ENCODE measurements at regions not wholly inside any gene's neighbourhood (a gene's known extent, or its start where the extent isn't known, plus 50 kb on each side); places are given as distances from the start of the nearest gene placed in this dataset.

DNA sequence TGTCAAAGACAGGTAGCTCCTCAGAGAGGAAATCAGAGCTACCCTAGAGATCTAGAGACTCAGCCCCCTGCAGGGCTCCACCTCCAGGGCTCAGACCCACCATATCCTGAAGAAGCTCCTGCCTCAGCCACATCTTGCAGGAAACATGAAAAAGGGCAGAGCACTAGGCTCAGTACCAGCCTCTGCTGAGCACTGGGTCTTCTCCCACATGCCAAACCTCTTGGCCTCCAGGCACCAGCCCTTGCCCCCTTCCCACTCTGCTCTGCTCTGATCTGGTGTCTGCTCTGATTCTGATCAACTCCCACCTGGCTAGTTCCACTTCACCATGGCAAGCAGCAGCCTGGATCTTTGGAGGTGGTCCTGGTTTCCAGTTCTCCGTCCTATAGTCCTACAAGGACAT lies 114.3 kb upstream of the SLC66A3 start:
- H3K4me1 ChIP-seq (ENCODE audit: control insufficient read depth in 1 of 2, insufficient read depth in 2 of 2, low read length in 2 of 2) = no peaks in the 10 kb centered on the region
- no peak overlapping the region for H3K4me3 ChIP-seq (ENCODE audit: low read depth in 1 of 2, low read length in 2 of 2)
- peaks cover 4 to 13% of the 10 kb centered on the region in 2 donors for H3K9me3 ChIP-seq (ENCODE audit: control insufficient read depth in 1 of 2, low read length in 2 of 2)
- no peak overlapping the region for H3K9ac ChIP-seq (ENCODE audit: low read depth in 1 of 2, low read length in 2 of 2)
- H3K27me3 ChIP-seq (ENCODE audit: control insufficient read depth in 1 of 2, insufficient read depth in 2 of 2, low read length in 2 of 2) = peaks cover 0 to 3% of the 10 kb centered on the region in 2 donors
- no peak overlapping the region for H3K27ac ChIP-seq (ENCODE audit: low read depth, low read length)
- no peaks in the 10 kb centered on the region for H3K36me3 ChIP-seq (ENCODE audit: control insufficient read depth in 1 of 2, insufficient read depth in 2 of 2, low read length in 2 of 2)

DNA sequence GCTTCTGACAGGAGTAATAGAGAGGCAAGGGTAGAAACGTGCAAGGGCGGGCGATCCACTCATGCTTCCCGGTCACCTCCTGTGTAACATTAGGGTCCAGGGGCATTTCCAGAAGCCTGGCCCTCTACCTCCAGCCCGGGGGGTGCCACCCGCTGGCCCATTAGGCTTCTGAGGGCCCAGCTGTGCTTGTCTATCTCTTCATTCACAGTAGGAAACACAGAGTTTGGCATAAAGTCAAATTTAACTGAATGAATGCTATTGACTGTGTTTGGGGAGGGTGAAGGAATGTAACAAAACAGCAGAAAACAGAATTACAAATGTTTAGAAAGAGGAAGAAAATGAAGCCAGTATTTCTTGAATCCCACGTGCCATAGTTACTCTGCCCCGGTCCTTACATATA lies 112.4 kb upstream of the SLC66A3 start:
- H3K9me3 ChIP-seq (ENCODE audit: control insufficient read depth in 1 of 2, low read length in 2 of 2) = peaks cover 4 to 13% of the 10 kb centered on the region in 2 donors
- H3K4me1 ChIP-seq (ENCODE audit: control insufficient read depth in 1 of 2, insufficient read depth in 2 of 2, low read length in 2 of 2) = no peaks in the 10 kb centered on the region
- H3K9ac ChIP-seq (ENCODE audit: low read depth in 1 of 2, low read length in 2 of 2) = no peak overlapping the region
- H3K36me3 ChIP-seq (ENCODE audit: control insufficient read depth in 1 of 2, insufficient read depth in 2 of 2, low read length in 2 of 2) = no peaks in the 10 kb centered on the region
- H3K27ac ChIP-seq (ENCODE audit: low read depth, low read length) = no peak overlapping the region
- no peak overlapping the region for H3K4me3 ChIP-seq (ENCODE audit: low read depth in 1 of 2, low read length in 2 of 2)
- peaks cover 0 to 3% of the 10 kb centered on the region in 2 donors for H3K27me3 ChIP-seq (ENCODE audit: control insufficient read depth in 1 of 2, insufficient read depth in 2 of 2, low read length in 2 of 2)

DNA sequence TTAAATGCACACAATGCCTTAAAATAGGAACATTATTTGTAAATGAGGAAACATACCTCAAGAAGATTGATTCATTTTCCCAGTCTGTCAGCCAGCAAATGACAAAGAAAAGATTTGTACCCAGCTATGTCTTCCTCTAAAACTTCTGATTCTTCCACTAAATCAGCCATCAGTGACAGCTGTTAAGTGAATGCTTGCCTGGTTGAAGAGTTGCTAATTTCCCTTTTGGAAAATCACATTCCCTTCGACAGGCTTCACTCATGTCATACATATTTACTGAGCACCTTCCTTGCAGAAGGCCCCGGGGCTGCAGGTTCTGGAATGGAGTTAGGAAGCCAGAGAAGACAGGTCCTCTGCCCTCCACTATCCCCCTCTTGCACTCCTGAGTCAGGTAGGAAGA lies 112.0 kb upstream of the SLC66A3 start:
- no peaks in the 10 kb centered on the region for H3K36me3 ChIP-seq (ENCODE audit: control insufficient read depth in 1 of 2, insufficient read depth in 2 of 2, low read length in 2 of 2)
- H3K4me3 ChIP-seq (ENCODE audit: low read depth in 1 of 2, low read length in 2 of 2) = no peak overlapping the region
- H3K27me3 ChIP-seq (ENCODE audit: control insufficient read depth in 1 of 2, insufficient read depth in 2 of 2, low read length in 2 of 2) = peaks cover 0 to 5% of the 10 kb centered on the region in 2 donors
- H3K9me3 ChIP-seq (ENCODE audit: control insufficient read depth in 1 of 2, low read length in 2 of 2) = peaks cover 4 to 13% of the 10 kb centered on the region in 2 donors
- no peak overlapping the region for H3K9ac ChIP-seq (ENCODE audit: low read depth in 1 of 2, low read length in 2 of 2)
- no peak overlapping the region for H3K27ac ChIP-seq (ENCODE audit: low read depth, low read length)
- no peaks in the 10 kb centered on the region for H3K4me1 ChIP-seq (ENCODE audit: control insufficient read depth in 1 of 2, insufficient read depth in 2 of 2, low read length in 2 of 2)

DNA sequence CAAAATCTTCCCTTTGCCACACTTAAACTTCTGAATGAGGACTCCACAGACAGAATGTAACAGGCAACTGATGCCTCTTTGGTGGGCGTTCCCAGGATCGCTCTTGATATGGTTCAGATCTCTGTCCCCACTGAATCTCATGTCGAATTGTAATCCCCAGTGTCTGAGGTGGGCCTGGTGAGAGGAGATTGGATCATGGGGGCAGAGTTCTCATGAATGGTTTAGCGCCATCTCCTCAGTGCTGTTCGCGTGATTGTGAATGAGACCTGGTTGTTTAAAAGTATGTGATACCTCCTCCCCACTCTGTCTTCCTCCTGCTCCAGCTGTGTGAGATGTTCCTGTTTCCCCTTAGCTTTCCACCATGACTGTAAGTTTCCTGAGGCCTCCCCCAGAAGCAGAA lies 111.1 kb upstream of the SLC66A3 start:
- Histone ChIP-seq H3K27me3 (ENCODE audit: control insufficient read depth in 1 of 2, insufficient read depth in 2 of 2, low read length in 2 of 2) (peaks cover 0 to 7% of the 10 kb centered on the region in 2 donors), H3K9me3 (ENCODE audit: control insufficient read depth in 1 of 2, low read length in 2 of 2) (peaks cover 0 to 4% of the 10 kb centered on the region in 2 donors), H3K9ac (ENCODE audit: low read depth in 1 of 2, low read length in 2 of 2) (no peak overlapping the region), H3K4me3 (ENCODE audit: low read depth in 1 of 2, low read length in 2 of 2) (no peak overlapping the region), H3K36me3 (ENCODE audit: control insufficient read depth in 1 of 2, insufficient read depth in 2 of 2, low read length in 2 of 2) (no peaks in the 10 kb centered on the region), H3K4me1 (ENCODE audit: control insufficient read depth in 1 of 2, insufficient read depth in 2 of 2, low read length in 2 of 2) (no peaks in the 10 kb centered on the region), H3K27ac (ENCODE audit: low read depth, low read length) (no peak overlapping the region)

DNA sequence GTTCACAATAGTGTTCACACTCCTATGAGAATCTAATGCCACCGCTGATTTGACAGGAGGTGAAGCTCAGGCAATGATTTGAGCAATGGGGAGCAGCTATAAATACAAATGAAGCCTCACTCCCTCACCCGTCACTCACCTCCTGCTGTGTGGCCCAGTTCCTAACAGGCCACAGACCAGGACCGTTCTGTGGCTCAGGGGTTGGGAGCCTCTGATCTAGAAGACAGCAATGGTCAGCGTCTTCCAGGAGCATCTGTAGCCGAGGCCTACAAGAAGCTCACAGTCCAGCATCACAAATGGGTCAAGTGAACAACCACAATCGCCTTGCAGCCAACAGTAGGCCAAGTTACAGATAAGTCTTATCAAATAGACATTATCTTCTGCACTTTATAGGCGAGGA lies 110.0 kb upstream of the SLC66A3 start:
- Histone ChIP-seq H3K9me3 (ENCODE audit: control insufficient read depth in 1 of 2, low read length in 2 of 2) (no peaks in the 10 kb centered on the region), H3K4me3 (ENCODE audit: low read depth in 1 of 2, low read length in 2 of 2) (no peak overlapping the region), H3K36me3 (ENCODE audit: control insufficient read depth in 1 of 2, insufficient read depth in 2 of 2, low read length in 2 of 2) (no peaks in the 10 kb centered on the region), H3K4me1 (ENCODE audit: control insufficient read depth in 1 of 2, insufficient read depth in 2 of 2, low read length in 2 of 2) (no peaks in the 10 kb centered on the region), H3K27ac (ENCODE audit: low read depth, low read length) (no peak overlapping the region), H3K27me3 (ENCODE audit: control insufficient read depth in 1 of 2, insufficient read depth in 2 of 2, low read length in 2 of 2) (peaks cover 0 to 7% of the 10 kb centered on the region in 2 donors), H3K9ac (ENCODE audit: low read depth in 1 of 2, low read length in 2 of 2) (no peak overlapping the region)

DNA sequence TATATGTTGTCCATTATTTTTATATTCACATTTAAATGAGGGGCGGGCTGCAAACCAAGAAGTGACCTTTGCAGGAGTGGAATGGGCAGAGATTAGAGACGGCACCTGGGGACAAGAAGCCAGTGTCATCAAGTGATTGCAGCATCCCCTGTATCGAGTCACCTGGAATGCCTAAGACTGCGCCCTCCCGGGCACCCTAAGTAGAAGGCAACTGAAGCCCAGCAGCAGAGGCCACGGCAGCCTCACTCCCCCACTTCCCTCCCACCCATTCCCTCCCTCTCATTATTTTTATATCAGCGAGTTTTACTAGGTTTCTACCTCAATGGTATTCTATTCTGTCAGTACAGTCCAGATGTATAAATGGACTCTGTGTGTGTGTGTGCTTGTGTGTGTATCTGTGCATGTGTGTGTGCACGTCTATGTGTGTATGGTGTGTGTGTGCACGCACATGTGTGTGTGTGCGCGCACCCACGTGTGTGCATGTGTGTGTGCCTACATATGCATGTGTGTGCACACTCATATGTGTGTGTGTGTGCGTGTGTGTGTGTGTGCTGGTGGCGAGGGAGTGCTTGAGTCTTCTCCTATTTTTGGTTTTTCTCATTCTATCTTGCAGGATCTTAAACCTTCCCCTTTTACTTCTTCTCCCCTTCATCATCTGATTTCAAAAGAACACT lies 106.8 kb upstream of the SLC66A3 start:
- Histone ChIP-seq H3K36me3 (ENCODE audit: control insufficient read depth in 1 of 2, insufficient read depth in 2 of 2, low read length in 2 of 2) (no peaks in the 10 kb centered on the region), H3K4me1 (ENCODE audit: control insufficient read depth in 1 of 2, insufficient read depth in 2 of 2, low read length in 2 of 2) (no peaks in the 10 kb centered on the region), H3K27ac (ENCODE audit: low read depth, low read length) (no peak overlapping the region), H3K9ac (ENCODE audit: low read depth in 1 of 2, low read length in 2 of 2) (no peak overlapping the region), H3K9me3 (ENCODE audit: control insufficient read depth in 1 of 2, low read length in 2 of 2) (no peaks in the 10 kb centered on the region), H3K4me3 (ENCODE audit: low read depth in 1 of 2, low read length in 2 of 2) (no peak overlapping the region), H3K27me3 (ENCODE audit: control insufficient read depth in 1 of 2, insufficient read depth in 2 of 2, low read length in 2 of 2) (peaks cover 0 to 3% of the 10 kb centered on the region in 2 donors)

DNA sequence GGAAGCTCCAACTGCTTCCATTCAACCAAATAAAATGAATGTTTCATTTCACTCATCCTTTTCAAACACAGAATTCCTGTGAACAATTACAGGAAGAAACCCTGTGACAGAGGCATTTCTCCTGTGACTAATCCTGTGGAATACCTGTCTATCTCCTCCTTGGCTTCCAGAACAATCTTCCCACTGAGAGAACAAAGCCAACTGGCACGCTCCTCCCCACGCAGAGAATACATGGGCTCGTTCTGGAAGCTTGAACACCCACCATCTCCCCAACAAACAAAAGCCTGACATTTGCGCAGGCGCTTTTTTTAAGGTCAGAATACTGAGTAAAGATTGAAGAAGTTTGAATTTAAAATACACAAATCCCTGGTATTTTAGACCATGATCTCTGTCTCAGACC lies 104.7 kb upstream of the SLC66A3 start:
- no peaks in the 10 kb centered on the region for H3K36me3 ChIP-seq (ENCODE audit: control insufficient read depth in 1 of 2, insufficient read depth in 2 of 2, low read length in 2 of 2)
- peaks cover 0 to 3% of the 10 kb centered on the region in 2 donors for H3K27me3 ChIP-seq (ENCODE audit: control insufficient read depth in 1 of 2, insufficient read depth in 2 of 2, low read length in 2 of 2)
- no peaks in the 10 kb centered on the region for H3K9me3 ChIP-seq (ENCODE audit: control insufficient read depth in 1 of 2, low read length in 2 of 2)
- no peaks in the 10 kb centered on the region for H3K4me1 ChIP-seq (ENCODE audit: control insufficient read depth in 1 of 2, insufficient read depth in 2 of 2, low read length in 2 of 2)
- no peak overlapping the region for H3K9ac ChIP-seq (ENCODE audit: low read depth in 1 of 2, low read length in 2 of 2)
- no peak overlapping the region for H3K27ac ChIP-seq (ENCODE audit: low read depth, low read length)
- H3K4me3 ChIP-seq (ENCODE audit: low read depth in 1 of 2, low read length in 2 of 2) = no peak overlapping the region

DNA sequence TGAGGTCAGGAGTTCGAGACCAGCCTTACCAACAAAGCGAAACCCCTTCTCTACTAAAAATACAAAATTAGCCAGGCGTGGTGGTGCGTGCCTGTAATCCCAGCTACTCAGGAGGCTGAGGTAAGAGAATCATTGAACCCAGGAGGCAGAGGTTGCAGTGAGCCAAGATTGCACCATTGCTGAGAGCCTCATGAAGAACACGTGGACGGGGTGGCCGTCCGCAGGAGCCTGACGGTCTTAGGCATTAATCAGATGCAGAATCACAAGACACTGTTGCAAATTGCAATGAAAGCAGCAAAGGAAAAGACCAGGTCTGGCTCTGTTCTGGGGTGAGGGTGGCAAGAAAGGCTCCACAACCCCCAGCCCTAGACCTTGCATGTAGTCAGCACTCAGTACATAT lies 104.0 kb upstream of the SLC66A3 start:
- Histone ChIP-seq H3K27ac (ENCODE audit: low read depth, low read length) (no peak overlapping the region), H3K4me1 (ENCODE audit: control insufficient read depth in 1 of 2, insufficient read depth in 2 of 2, low read length in 2 of 2) (no peaks in the 10 kb centered on the region), H3K36me3 (ENCODE audit: control insufficient read depth in 1 of 2, insufficient read depth in 2 of 2, low read length in 2 of 2) (no peaks in the 10 kb centered on the region)

DNA sequence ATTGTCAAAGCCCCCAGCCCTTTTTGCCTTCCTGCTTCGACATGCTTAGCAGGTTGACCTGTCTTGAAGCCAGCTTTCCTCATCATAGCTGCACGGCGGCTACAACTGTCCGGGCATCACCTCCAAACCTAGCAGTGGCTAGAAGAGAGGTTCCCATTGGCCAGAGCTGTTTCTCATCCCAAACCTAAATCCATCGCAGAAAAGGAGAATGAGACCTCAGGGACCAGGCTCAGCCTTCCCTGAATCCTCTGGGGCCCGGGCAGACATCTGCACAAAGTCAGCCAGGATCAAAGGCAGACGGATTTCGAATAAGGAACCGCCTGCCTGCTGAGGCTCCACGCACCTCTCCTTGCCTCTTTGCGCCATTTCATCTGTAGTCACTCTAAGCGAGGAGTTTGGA lies 101.7 kb upstream of the SLC66A3 start:
- Histone ChIP-seq H3K36me3 (ENCODE audit: control insufficient read depth in 1 of 2, insufficient read depth in 2 of 2, low read length in 2 of 2) (no peaks in the 10 kb centered on the region), H3K27me3 (ENCODE audit: control insufficient read depth in 1 of 2, insufficient read depth in 2 of 2, low read length in 2 of 2) (peaks cover 0 to 5% of the 10 kb centered on the region in 2 donors), H3K9me3 (ENCODE audit: control insufficient read depth in 1 of 2, low read length in 2 of 2) (no peaks in the 10 kb centered on the region), H3K4me1 (ENCODE audit: control insufficient read depth in 1 of 2, insufficient read depth in 2 of 2, low read length in 2 of 2) (no peaks in the 10 kb centered on the region), H3K9ac (ENCODE audit: low read depth in 1 of 2, low read length in 2 of 2) (no peak overlapping the region), H3K4me3 (ENCODE audit: low read depth in 1 of 2, low read length in 2 of 2) (no peak overlapping the region), H3K27ac (ENCODE audit: low read depth, low read length) (no peak overlapping the region)

More for the DNA sequence above, 104.0 kb upstream of the SLC66A3 start:
- H3K9me3 ChIP-seq (ENCODE audit: control insufficient read depth in 1 of 2, low read length in 2 of 2) = no peaks in the 10 kb centered on the region
- peaks cover 0 to 3% of the 10 kb centered on the region in 2 donors for H3K27me3 ChIP-seq (ENCODE audit: control insufficient read depth in 1 of 2, insufficient read depth in 2 of 2, low read length in 2 of 2)
- no peak overlapping the region for H3K4me3 ChIP-seq (ENCODE audit: low read depth in 1 of 2, low read length in 2 of 2)
- H3K9ac ChIP-seq (ENCODE audit: low read depth in 1 of 2, low read length in 2 of 2) = no peak overlapping the region

DNA sequence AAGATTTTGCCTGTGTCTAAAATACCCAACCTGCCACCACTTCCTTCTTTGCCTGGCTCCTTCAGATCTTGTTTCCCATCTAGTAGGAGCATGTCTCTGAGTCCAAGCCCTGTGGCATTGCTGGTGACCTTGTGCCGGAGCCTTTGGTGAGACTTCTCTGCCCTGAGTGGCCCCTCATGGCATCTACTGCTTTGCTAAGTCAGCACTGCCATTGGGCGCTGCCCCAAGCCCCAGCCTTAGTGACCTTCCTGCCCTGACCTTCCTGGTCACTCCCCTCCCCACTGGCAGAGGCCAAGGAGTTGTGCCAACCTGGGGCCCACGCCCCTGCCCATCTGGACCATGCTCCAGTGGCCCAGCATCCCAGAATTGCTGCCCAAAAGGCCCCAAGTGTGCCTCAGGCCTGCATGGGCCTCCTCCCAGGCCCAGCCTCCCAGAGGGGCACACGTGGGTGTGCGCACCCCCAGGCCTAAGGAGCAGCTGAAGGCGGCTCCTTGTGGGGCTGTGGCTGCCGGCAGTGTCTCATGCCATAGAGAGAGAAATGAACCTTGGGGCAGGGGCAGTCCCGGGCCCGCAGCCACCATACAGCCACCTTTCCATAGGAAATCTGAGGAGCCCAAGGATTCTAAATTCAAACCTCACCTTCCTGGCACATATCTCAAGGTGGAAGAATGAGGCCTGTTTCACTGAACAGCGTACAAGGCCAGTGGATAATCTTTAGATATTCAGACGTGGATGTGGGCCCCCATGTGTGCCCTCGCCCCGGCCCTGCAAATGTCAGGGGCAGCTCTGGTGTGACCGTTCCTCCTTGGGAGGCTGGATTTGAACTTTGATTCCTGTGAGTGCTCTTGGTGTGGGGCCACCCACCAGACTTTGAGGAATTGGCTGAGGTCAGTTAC lies 100.2 kb upstream of the SLC66A3 start:
- H3K9me3 ChIP-seq (ENCODE audit: control insufficient read depth in 1 of 2, low read length in 2 of 2) = no peaks in the 10 kb centered on the region
- H3K4me1 ChIP-seq (ENCODE audit: control insufficient read depth in 1 of 2, insufficient read depth in 2 of 2, low read length in 2 of 2) = no peaks in the 10 kb centered on the region
- peaks cover 0 to 5% of the 10 kb centered on the region in 2 donors for H3K27me3 ChIP-seq (ENCODE audit: control insufficient read depth in 1 of 2, insufficient read depth in 2 of 2, low read length in 2 of 2)
- no peaks in the 10 kb centered on the region for H3K36me3 ChIP-seq (ENCODE audit: control insufficient read depth in 1 of 2, insufficient read depth in 2 of 2, low read length in 2 of 2)
- H3K27ac ChIP-seq (ENCODE audit: low read depth, low read length) = no peak overlapping the region
- H3K4me3 ChIP-seq (ENCODE audit: low read depth in 1 of 2, low read length in 2 of 2) = no peak overlapping the region
- H3K9ac ChIP-seq (ENCODE audit: low read depth in 1 of 2, low read length in 2 of 2) = no peak overlapping the region
